Endothelial cell of umbilical vein (primary cell): ENCODE measurements at regions not wholly inside any gene's neighbourhood (a gene's known extent, or its start where the extent isn't known, plus 50 kb on each side); places are given as distances from the start of the nearest gene placed in this dataset.

ENCODE experiments used
- BruUV-seq: library from RNA; stranded (reverse); fragments of 400-500 nt; replicated peaks from 2 replicates; lab custom pipeline; 2021; lab: Mats Ljungman, UMichigan
- CTCF ChIA-PET: fragments of 300-600, 350-600 bp; sonication (Branson Sonifier 250); formaldehyde crosslinking; loops from one replicate; lab custom pipeline; 2021; ENCODE audit warnings: antibody characterized with exemption, inconsistent platforms; lab: Charles Lee
- POLR2A ChIA-PET: fragments of 300-600, 350-600 bp; sonication (Branson Sonifier 250); formaldehyde crosslinking; loops from one replicate; lab custom pipeline; 2021; ENCODE audit warnings: antibody characterized with exemption, inconsistent platforms; lab: Charles Lee
- DNase-seq: peaks from one replicate; pipeline ENCODE4 v3.0.0-alpha.2; 2011; ENCODE audit warnings: low read depth, low spot score
- FAIRE-seq: peaks from 2 replicates; lab custom pipeline; 2011; peaks lifted over from hg19 to GRCh38; lab: Jason Lieb, UNC
- H2AFZ ChIP-seq: 2 replicates; pipeline ENCODE4 v1.6.0; 2012; ENCODE audit warnings: low read depth, low read length, control low read depth, inconsistent platforms
- H3K27ac ChIP-seq: 2 replicates; pipeline ENCODE4 v1.5.1; 2011; ENCODE audit warnings: low read depth, mild to moderate bottlenecking, control low read depth, low read length, moderate library complexity; ENCODE audit not compliant: insufficient read depth
- H3K27me3 ChIP-seq, 2 experiments: 2 replicates each; pipeline versions ENCODE4 v1.6.0 to v1.6.1; 2011; ENCODE audit warnings: low read length in 2 of 2, mixed read lengths in 1 of 2; ENCODE audit not compliant: control insufficient read depth in 2 of 2, insufficient read depth in 2 of 2
- H3K36me3 ChIP-seq, 2 experiments: 2 replicates in 1 of 2; 3 replicates in 1 of 2; pipeline ENCODE4 v1.5.1; 2011; ENCODE audit warnings: low read length in 2 of 2, mild to moderate bottlenecking in 1 of 2, moderate library complexity in 1 of 2; ENCODE audit not compliant: control insufficient read depth in 2 of 2, insufficient read depth in 2 of 2; ENCODE audit errors: extremely low read depth in 1 of 2
- H3K4me1 ChIP-seq: 3 replicates; pipeline ENCODE4 v1.5.1; 2011; ENCODE audit warnings: mild to moderate bottlenecking, low read length; ENCODE audit not compliant: control insufficient read depth, insufficient read depth; ENCODE audit errors: extremely low read depth
- H3K4me2 ChIP-seq: 2 replicates; pipeline ENCODE4 v1.6.1; 2011; ENCODE audit warnings: low read length, control low read depth, mixed read lengths; ENCODE audit not compliant: insufficient read depth
- H3K4me3 ChIP-seq, 3 experiments: fragments of 200-600 bp in 1 of 3; sonication (generic), shearing (Covaris generic) in 1 of 3; replicated peaks in 1 of 3; 2 replicates each; pipeline ENCODE4 v1.5.1; 2011 to 2016; ENCODE audit warnings: control low read depth in 3 of 3, low read length in 3 of 3, mild to moderate bottlenecking in 2 of 3, inconsistent platforms in 1 of 3, low read depth in 1 of 3, moderate library complexity in 1 of 3; ENCODE audit not compliant: insufficient read depth in 1 of 3
- H3K79me2 ChIP-seq: 2 replicates; pipeline ENCODE4 v1.6.0; 2012; ENCODE audit warnings: low read length, inconsistent platforms; ENCODE audit not compliant: control insufficient read depth, insufficient read depth
- H3K9ac ChIP-seq: replicated peaks from 2 replicates; pipeline ENCODE3; 2011; ENCODE audit warnings: low read length, control low read depth; ENCODE audit not compliant: insufficient read depth; ENCODE audit errors: extremely low read depth
- H3K9me1 ChIP-seq: replicated peaks from 3 replicates; pipeline ENCODE4 v1.6.0; 2011; ENCODE audit warnings: mild to moderate bottlenecking, low read length; ENCODE audit not compliant: control insufficient read depth, insufficient read depth; ENCODE audit errors: extremely low read depth
- H3K9me3 ChIP-seq: replicated peaks from 2 replicates; pipeline ENCODE4 v1.5.1; 2012; ENCODE audit warnings: low read length, inconsistent platforms; ENCODE audit not compliant: control insufficient read depth, insufficient read depth
- H4K20me1 ChIP-seq: replicated peaks from 2 replicates; pipeline ENCODE3; 2011; ENCODE audit warnings: mild to moderate bottlenecking, low read length; ENCODE audit not compliant: control insufficient read depth, insufficient read depth; ENCODE audit errors: extremely low read depth
- CTCF ChIP-seq, 2 donors: IDR thresholded peaks; 1 replicate in 1 of 2; 2 replicates in 1 of 2; pipeline ENCODE4 v1.5.1; 2011; ENCODE audit warnings: low read length in 2 of 2, mild to moderate bottlenecking in 2 of 2, moderate library complexity in 2 of 2, control low read depth in 1 of 2, inconsistent platforms in 1 of 2, low read depth in 1 of 2; ENCODE audit not compliant: insufficient read depth in 1 of 2; ENCODE audit errors: extremely low read depth in 1 of 2
- EZH2 ChIP-seq: IDR thresholded peaks from 2 replicates; pipeline ENCODE4 v1.6.1; 2012; ENCODE audit warnings: borderline replicate concordance, low read depth, mild to moderate bottlenecking, moderate library complexity, low read length, inconsistent platforms; ENCODE audit not compliant: severe bottlenecking
- FOS ChIP-seq: IDR thresholded peaks from 2 replicates; pipeline ENCODE4 v1.6.1; 2011; ENCODE audit warnings: mild to moderate bottlenecking, low read length, moderate library complexity, borderline replicate concordance; ENCODE audit not compliant: insufficient read depth
- GATA2 ChIP-seq: IDR thresholded peaks from 2 replicates; pipeline ENCODE4 v1.7.0; 2011; ENCODE audit warnings: low read depth, mild to moderate bottlenecking, moderate library complexity, mixed read lengths, low read length; ENCODE audit not compliant: insufficient read length, insufficient read depth
- JUN ChIP-seq: IDR thresholded peaks from 2 replicates; pipeline ENCODE4 v1.6.1; 2011; ENCODE audit warnings: borderline replicate concordance, low read depth; ENCODE audit not compliant: insufficient read length, insufficient read depth
- MAX ChIP-seq: IDR thresholded peaks from 2 replicates; pipeline ENCODE4 v1.6.1; 2011; ENCODE audit not compliant: insufficient read depth, insufficient read length
- MYC ChIP-seq: IDR thresholded peaks from one replicate; pipeline ENCODE4 v1.6.1; 2011; ENCODE audit warnings: mild to moderate bottlenecking, low read depth, low read length
- POLR2A ChIP-seq: IDR thresholded peaks from 2 replicates; pipeline ENCODE4 v1.6.1; 2012; ENCODE audit warnings: low read depth, mild to moderate bottlenecking, control low read depth, low read length
- POLR2AphosphoS5 ChIP-seq: IDR thresholded peaks from 2 replicates; pipeline ENCODE4 v1.6.1; 2012; ENCODE audit warnings: low read depth, mild to moderate bottlenecking, control low read depth, low read length, moderate library complexity; ENCODE audit not compliant: insufficient read depth
- dilution Hi-C: fragments of 300-500 bp; cut with MboI; formaldehyde crosslinking; loops from one replicate; pipeline ENCODE4 v1.15.0; 2019; ENCODE audit warnings: low sequenced_read_pairs; ENCODE audit not compliant: extremely low pct_ligation_motif_present
- intact Hi-C: fragments of 100-400 bp; cut with micrococcal nuclease; formaldehyde crosslinking; loops from one replicate; pipeline ENCODE4 v1.10.0; 2022

DNA sequence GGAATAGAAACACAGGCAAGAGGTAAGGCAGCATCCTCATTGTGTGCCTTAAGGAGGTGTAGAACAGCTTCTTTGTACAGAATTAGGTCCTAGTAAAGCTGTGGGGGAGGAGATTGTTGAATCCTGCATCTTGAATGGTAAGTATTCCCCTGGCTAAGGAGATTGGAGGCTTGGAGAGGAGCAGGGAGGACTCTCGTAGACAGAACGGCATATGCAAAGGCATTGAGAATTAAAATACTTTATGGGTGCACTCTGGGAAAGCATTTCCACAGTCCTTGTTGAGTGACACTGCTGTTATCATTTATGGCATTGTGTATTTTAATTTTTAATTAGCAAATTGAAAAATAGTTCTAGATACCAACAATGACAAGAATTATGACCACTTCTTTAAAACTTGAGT lies 66.5 kb upstream of the GPR149 start:
- Histone ChIP-seq H3K9me3 (peaks cover 2% of the 10 kb centered on the region), H3K79me2 (no peaks in the 10 kb centered on the region), H3K36me3 (no peaks in the 10 kb centered on the region), H3K27ac (no peak overlapping the region), H3K9me1 (no peaks in the 10 kb centered on the region), H4K20me1 (no peaks in the 10 kb centered on the region), H3K4me2 (no peak overlapping the region), H2AFZ (no peak overlapping the region), H3K4me1 (no peaks in the 10 kb centered on the region), H3K9ac (no peak overlapping the region), H3K4me3 (no peak overlapping the region), H3K27me3 (no peaks in the 10 kb centered on the region)
- ChIA-PET CTCF (no interaction called here), POLR2A (no interaction called here)
- no peak for DNase-seq
- intact Hi-C loops: no loop called here
- FAIRE-seq: no peak
- TF ChIP-seq CTCF (IDR thresholded peaks at IDR 0.05; ENCODE audit: extremely low read depth in 1 of 2, insufficient read depth in 1 of 2, low read depth in 1 of 2, low read length in 2 of 2): no peak
- BruUV-seq: no TSS peak
- dilution Hi-C loops: no loop called here

GRCh38 chr3:154486949-154487348 lies 57.0 kb upstream of the GPR149 start:
- ChIA-PET CTCF (no interaction called here), POLR2A (no interaction called here)
- no peak overlapping the region for H3K27ac ChIP-seq
- no peaks in the 10 kb centered on the region for H3K27me3 ChIP-seq
- H3K4me3 ChIP-seq: no peak overlapping the region
- no peaks in the 10 kb centered on the region for H3K9me1 ChIP-seq
- H3K9me3 ChIP-seq: peaks cover 1% of the 10 kb centered on the region
- H3K36me3 ChIP-seq: no peaks in the 10 kb centered on the region
- no peaks in the 10 kb centered on the region for H3K79me2 ChIP-seq
- no peak overlapping the region for H3K9ac ChIP-seq
- TF ChIP-seq JUN (no peak), POLR2AphosphoS5 (no peak), MYC (no peak), MAX (no peak), EZH2 (no peak), POLR2A (no peak), CTCF (IDR thresholded peaks at IDR 0.05; ENCODE audit: extremely low read depth in 1 of 2, insufficient read depth in 1 of 2, low read depth in 1 of 2, low read length in 2 of 2) (no peak), GATA2 (no peak), FOS (no peak)
- H4K20me1 ChIP-seq: no peaks in the 10 kb centered on the region
- no peak overlapping the region for H2AFZ ChIP-seq
- no peak overlapping the region for H3K4me2 ChIP-seq
- no peaks in the 10 kb centered on the region for H3K4me1 ChIP-seq
- dilution Hi-C loops (no loop called here), intact Hi-C loops (no loop called here)
- FAIRE-seq: no peak
- no peak for DNase-seq
- no TSS peak for BruUV-seq
